ENCODE measurements at regions not wholly inside any gene's neighbourhood (a gene's known extent, or its start where the extent isn't known, plus 50 kb on each side); places are given as distances from the start of the nearest gene placed in this dataset.
"Not testable (repeated sequence)": the region's sequence is repeated elsewhere in the genome, so short reads cannot be mapped to it uniquely, and the experiment has no call there.

DNA sequence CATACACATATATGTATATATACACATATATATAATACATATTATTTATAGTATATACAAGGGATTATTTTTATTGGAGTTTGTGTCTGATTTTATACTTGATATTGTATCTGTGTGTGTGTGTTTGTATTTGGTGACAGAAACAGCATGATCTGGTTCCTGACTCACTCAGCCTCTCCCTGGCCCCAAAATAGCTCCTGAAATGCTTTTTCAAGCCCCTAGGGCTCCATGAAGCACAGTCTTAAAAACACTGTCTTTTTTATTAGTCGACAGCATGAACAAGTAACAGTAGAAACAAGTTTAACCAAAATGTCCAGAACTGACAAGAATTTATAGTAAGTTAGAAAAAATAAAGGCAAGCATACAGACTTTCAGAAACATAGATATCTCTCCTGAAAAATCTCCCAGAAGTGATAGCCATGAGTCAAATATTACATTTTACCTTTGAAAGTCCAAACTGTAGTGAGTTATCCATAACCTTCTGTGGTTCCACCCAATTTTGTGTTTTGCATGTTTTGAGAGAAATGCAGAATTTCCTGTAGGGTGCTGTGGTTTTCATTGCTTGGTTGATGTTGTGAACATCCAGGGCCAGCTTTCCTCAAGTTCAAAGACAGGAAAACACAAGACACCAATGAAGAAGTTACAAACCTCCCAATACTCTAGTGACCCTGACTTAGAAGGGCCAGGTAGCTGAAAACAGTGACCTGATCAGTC, 98.5 kb upstream of the CCDC80 start:
- in situ Hi-C loops (cut with HindIII; ENCODE audit: low sequenced_read_pairs): no loop called here
- no peak for DNase-seq (ENCODE audit: low spot score)

DNA sequence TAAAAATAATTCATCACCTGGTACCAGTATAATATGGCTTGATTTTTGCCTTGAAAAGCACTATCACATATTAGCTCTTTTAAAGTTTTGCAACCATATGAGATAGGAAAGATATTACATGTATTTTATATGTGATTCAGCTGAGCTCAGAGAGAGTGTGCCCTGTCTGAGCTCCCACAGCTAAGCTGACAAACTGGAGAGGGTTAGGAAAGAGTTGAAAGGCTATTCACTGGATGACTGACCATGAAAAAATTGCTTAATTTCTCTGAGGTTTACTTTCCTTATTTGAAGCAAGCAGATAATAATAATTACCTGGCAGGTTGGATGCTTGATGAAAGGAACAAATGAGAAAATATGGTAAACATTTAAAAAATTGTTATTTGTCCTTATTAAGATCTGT, 97.4 kb upstream of the CCDC80 start:
- no peak for DNase-seq (ENCODE audit: low spot score)
- in situ Hi-C loops (cut with HindIII; ENCODE audit: low sequenced_read_pairs): no loop called here

DNA sequence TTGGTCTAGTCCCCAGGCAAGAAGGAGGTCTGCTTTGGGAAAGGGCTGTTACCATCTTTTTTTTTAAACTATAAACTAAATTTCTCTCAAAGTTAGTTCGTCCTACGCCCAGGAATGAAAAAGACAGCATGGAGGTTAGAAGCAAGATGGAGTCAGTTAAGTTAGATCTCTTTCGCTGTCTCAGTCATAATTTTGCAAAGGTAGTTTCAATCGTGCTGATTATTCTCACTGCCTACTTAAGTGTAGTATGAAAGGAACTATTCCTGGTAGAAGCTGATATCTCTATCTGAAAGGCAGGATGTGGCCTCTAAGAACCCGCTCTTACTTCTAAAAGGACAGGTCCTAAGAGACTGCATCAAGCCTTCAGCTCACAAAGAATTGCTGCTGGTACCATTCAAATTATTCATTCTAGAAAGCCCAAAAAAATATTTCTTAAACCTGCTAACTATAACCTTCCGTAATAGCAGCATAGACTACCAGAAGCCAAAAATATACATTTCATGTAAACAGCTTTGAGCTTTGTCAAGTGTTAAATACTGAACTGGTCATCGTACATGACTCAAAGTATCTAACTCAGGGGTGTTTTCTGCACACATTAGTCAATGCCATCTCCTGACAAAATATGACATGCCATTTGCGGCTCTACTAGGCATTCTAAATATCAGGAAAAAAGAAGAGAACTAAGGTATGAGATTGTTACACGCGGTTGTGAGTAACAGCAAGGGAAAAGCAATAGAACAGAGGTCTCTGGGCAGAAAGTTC, 96.0 kb upstream of the CCDC80 start:
- no peak for DNase-seq (ENCODE audit: low spot score)
- in situ Hi-C loops (cut with HindIII; ENCODE audit: low sequenced_read_pairs): no loop called here

DNA sequence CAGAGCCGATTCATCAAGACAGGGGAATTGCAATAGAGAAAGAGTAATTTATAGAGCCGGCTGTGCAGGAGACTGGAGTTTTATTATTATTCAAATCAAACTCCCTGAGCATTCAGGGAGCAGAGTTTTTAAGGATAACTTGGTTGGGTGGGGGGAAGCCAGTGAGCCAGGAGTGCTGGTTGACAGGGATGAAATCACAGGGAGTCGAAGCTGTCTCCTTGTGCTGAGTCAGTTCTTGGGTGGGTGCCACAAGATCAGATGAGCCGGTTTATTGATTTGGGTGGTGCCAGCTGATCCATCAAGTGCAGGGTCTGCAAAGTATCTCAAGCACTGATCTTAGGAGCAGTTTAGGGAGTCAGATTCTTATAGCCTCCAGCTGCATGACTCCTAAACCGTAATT, 95.4 kb upstream of the CCDC80 start:
- in situ Hi-C loops (cut with HindIII; ENCODE audit: low sequenced_read_pairs): no loop called here
- no peak for DNase-seq (ENCODE audit: low spot score)

DNA sequence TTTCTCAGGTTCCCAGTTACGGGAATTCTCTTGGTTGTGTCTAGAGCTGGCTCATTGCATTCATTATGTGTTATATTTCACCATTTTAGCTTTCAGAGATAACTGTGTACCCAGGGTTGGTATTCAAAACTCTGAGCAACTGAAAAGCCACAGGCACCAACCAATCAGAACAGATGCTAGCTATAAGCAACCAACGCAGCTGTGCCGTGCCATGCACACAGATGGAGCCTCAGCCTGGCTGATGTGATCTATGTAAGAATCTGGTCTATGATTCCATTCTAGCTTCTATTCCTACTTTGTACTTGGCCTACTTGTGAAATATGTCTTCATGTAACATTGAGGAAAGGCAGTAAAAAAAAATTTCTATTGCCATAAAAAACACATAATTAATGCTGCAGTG, 95.0 kb upstream of the CCDC80 start:
- in situ Hi-C loops (cut with HindIII; ENCODE audit: low sequenced_read_pairs): no loop called here
- no peak for DNase-seq (ENCODE audit: low spot score)

DNA sequence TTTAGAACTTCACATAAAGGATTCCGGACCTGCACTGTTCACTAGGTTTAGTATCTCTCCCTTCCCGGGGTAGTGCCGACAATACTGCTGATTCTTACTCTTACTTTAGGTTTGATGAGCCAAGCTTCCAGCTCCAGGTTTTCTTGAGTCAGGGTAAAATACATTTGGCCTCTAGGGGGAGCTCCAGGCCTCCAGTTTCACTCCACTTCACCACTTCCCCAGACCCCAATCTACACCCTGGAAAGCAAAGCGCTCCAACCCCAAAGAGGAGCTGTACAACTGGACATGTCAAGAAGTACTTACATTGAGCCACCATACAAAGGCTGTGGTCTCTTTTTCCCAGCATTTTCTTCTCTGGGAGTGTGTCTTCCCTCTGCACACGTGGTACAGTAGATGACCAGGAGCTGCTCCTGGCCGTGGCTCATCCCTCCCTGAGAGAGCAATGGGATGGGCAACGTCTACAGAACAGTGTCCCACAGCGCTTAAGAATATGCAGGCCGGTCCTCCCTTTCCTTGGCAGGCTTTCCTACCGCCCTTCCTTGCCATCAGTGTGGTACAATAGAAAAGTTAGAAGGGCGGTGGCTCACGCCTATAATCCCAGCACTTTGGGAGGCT, 93.9 kb upstream of the CCDC80 start:
- in situ Hi-C loops (cut with HindIII; ENCODE audit: low sequenced_read_pairs): no loop called here
- DNase-seq (ENCODE audit: low spot score): peak; percentile 15

DNA sequence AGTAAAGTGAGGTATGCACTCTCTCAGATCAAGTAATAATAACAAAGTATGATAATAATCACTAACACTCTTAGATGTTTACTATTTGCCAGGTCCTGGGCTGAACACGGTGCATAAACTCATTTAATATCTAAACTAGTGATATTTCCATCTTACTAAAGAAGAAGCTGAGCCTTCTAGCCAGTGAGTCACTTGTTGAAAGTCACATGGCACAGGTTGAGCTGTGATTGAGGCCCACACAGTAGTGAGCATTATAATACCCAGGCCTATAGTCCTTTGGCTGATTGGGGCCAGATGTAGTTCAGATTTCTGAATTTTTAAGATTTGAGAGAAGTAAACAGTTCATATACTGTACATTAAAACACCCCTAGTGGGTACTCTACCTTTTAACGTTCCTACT, 93.2 kb upstream of the CCDC80 start:
- in situ Hi-C loops (cut with HindIII; ENCODE audit: low sequenced_read_pairs): no loop called here
- no peak for DNase-seq (ENCODE audit: low spot score)

DNA sequence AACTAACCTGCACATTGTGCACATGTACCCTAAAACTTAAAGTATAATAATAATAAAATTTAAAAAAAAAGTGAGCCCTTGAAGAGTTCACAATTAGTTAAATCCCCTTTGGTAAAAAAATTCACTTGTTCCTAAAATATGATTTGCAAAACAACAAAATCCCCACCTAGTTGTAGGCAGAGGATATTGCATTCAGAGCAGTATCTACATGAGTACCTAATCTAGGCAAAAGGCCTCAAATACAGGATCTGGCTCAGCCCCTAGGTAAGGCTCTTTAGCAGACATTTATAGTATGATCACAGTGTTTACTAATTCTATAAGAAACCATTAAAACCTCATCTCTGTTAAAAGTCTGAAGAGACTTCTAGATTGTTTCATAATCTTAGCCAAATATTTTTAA, 89.3 kb upstream of the CCDC80 start:
- in situ Hi-C loops (cut with HindIII; ENCODE audit: low sequenced_read_pairs): no loop called here
- DNase-seq (ENCODE audit: low spot score): no peak

DNA sequence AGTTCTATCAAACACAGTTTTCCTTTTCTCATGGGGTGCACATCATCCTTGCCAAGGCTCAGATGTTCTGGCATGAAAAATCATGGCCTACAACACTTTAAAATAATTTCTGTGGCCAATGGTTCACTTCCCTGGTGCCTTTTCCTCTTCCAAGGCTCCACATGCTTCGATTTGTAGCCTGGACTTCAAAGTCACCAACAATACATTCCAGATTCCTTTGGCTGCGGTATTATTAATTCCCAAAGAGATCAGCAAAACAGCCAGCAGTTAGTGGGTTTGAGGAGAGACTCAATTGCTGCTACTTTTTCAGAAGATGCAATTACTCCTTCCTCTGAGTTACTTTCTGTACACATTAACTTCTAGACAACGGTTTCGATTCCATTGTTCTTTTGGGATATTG, 80.3 kb upstream of the CCDC80 start:
- in situ Hi-C loops (cut with HindIII; ENCODE audit: low sequenced_read_pairs): no loop called here
- DNase-seq (ENCODE audit: low spot score): no peak

DNA sequence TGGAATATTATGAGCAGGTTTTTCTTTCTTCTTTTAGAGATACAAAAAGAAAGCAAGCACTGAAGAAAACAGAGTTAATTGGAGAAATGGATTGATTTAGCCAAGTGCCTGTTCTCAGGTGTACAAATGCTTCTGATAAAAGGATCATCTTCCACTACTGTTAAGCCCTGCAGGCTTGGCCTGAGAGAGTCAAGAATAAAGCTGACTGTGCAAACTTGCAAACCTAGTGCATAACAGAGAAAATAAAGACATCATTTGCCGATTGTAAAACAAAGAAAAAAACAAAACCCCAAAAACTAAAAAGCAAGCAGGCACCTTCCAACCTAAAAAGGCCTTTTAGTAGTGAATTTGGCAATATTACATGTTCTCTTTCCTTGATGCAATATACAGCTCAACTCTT, 78.0 kb upstream of the CCDC80 start:
- in situ Hi-C loops (cut with HindIII; ENCODE audit: low sequenced_read_pairs): no loop called here
- no peak for DNase-seq (ENCODE audit: low spot score)

DNA sequence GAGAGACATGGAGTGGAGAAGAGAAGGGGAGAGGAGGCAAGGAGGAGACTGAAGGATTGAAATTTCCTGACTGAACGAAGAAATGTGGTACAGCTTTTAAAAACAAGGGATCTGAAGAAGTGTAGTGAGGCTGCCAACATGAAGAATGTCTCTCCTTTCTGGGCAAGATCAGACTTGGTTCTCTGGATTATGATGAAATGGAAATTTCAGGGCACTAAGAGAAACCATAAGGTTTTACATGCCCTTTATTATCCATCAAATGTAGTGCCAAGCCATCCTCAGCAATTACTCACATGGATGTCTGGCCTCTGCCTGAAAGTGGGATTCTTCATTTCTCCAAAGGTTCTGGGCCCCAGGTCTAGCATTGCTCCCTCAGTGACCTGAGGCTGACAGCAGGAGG, 77.6 kb upstream of the CCDC80 start:
- no peak for DNase-seq (ENCODE audit: low spot score)
- in situ Hi-C loops (cut with HindIII; ENCODE audit: low sequenced_read_pairs): no loop called here

DNA sequence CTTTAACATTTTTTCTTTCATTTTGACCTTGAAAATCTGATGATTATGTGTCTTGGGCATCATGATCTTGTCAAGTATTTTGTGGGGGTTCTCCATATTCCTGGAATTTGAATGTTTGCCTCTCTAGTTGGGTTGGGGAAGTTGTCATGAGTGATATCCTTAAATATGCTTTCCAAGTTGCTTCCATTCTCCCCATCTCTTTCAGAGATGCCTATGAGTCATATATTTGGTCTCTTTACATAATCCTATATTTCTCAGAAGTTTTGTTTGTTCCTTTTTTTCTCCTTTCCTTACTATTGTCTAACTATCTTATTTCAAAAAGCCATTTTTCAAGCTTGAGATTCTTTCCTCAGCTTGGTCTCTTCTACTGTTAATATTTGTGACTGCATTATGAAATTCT, 69.0 kb upstream of the CCDC80 start:
- no peak for DNase-seq (ENCODE audit: low spot score)
- in situ Hi-C loops (cut with HindIII; ENCODE audit: low sequenced_read_pairs): no loop called here

DNA sequence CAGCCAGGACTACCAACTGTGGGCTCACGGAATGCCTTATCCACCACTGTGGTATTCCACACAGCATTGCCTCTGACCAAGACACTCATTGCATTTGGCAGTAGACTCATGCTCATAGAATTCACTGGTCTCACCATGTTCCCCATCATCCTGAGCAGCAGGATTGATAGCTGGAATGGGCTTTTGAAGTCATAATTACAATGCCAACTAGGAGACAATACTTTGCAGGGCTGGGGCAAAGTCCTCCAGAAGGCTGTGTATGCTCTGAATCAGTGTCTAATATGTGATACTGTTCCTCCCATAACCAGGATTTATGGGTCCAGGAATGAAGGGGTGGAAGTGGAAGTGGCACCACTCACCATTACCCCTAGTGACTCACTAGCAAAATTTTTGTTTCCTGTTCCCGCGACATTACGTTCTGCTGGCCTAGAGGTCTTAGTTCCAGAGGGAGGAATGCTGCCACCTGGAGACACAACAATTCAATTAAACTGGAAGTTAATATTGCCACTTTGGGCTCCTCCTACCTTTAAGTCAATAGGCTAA, 58.6 kb upstream of the CCDC80 start:
- in situ Hi-C loops (cut with HindIII; ENCODE audit: low sequenced_read_pairs): no loop called here
- no peak for DNase-seq (ENCODE audit: low spot score)

DNA sequence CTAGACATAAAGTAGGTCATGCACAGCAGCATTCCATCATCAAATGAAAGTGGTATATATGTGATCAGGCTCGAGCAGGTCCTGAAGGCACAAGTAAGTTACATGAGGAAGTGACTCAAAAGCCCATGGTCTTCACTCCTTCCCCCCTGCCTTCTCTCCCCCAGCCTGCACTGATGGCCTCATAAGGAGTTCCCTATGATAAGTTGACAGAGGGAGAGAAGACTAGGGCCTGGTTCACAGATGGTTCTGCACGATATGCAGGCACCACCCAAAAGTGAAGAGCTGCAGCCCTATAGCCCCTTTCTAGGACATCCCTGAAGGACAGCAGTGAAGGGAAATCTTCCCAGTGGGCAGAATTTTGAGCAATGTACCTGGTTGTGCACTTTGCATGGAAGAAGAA, 57.5 kb upstream of the CCDC80 start:
- DNase-seq (ENCODE audit: low spot score); in situ Hi-C loops (cut with HindIII; ENCODE audit: low sequenced_read_pairs): not testable (repeated sequence)

DNA sequence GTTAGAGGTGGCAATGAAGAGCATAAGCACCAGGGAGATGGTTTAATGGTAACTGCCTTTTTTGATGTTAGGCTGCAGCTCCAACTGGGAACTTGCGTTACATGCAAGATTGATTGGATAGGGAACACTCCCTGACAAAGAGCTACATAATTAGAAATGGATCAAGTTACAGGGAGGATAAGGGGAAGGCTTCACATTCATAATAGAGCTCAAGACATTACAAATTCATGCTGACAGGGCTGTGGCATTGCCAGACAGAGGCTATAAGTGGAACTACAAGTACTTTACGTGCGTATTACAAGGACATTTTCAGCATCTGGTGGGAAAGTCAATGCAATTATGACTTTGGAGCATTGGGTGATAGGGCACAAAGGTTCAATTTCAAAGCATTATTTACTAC, 55.3 kb upstream of the CCDC80 start:
- in situ Hi-C loops (cut with HindIII; ENCODE audit: low sequenced_read_pairs); DNase-seq (ENCODE audit: low spot score): not testable (repeated sequence)

DNA sequence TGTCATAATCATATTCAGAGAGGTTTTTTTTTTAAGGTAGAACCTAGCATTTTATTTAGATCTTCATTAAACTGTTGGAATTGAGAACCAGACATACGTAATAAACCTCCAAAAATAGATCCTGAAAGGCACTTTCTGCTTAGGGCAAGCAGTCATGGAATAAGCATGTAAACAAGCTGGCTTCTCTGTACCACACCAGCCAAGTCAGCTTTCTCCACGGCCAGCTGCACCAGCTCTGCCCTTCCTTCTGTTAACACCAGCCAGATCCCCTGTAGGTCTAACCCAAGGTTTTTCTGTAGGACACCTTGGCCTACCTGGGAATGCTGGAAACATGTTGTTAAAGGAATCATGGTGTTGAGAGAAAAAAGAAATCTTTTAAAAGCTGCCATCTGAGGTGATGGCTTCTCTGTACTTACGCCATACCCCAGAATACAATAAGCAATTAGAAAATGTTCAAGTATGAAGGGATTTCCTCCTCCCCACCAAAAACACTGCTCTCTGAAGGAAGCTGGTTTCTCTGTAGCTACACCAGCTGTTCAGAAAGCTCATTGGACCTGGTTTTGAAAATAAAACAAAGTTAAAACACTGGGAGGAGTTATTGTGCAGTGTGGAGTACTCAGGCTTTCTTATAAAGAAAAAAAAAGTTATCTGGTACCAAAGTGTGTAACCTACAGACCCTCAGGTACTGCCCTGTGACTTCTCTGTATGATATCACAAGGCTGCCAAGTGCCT, 54.6 kb upstream of the CCDC80 start:
- in situ Hi-C loops (cut with HindIII; ENCODE audit: low sequenced_read_pairs): not testable (repeated sequence)

DNA sequence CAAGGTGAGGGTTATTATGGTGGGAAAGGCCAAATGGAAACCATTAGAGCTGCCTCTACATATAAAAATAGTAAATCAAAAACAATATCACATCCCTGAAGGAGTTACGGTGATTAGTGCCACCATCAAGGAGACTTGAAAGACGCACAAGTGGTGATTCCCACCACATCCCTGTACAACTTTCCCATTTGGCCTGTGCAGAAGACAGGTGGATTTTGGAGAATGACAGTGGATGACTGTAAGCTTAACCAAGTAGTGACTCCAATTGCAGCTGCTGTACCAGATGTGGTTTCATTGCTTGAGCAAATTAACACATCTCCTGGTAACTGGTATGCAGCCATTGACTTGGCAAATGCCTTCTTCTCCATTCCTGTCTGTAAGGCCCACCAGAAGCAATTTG, 54.0 kb upstream of the CCDC80 start:
- DNase-seq (ENCODE audit: low spot score); in situ Hi-C loops (cut with HindIII; ENCODE audit: low sequenced_read_pairs): not testable (repeated sequence)

More for the DNA sequence above, 54.6 kb upstream of the CCDC80 start:
- not testable (repeated sequence) for DNase-seq (ENCODE audit: low spot score)

DNA sequence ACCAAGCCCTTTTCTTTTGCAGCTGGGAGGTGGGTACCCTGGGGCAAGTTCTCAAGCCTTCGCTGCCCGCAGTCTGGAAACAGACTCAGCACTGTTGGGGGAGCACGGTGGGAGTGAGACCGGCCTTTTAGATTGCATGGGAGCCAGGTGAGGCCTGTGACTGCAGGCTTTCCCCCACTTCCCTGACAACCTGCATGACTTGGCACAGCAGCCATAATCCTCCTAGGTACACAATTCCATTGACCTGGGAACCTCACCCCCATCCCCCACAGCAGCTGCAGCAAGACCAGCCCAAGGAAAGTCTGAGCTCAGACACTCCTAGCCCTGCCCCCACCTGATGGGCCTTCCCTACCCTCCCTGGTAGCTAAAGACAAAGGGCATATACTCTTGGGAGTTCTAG, 52.2 kb upstream of the CCDC80 start:
- DNase-seq (ENCODE audit: low spot score): no peak
- in situ Hi-C loops (cut with HindIII; ENCODE audit: low sequenced_read_pairs): no loop called here

Measured in G401 (cell line).